Mucosa of descending colon (tissue), 3 donors: ENCODE measurements at regions not wholly inside any gene's neighbourhood (a gene's known extent, or its start where the extent isn't known, plus 50 kb on each side); places are given as distances from the start of the nearest gene placed in this dataset.

Experiments
- ATAC-seq: fragments of 200-7000 bp; cut with Tn5 transposase; one replicate; pipeline ENCODE4 v1.9.1; 2020; ENCODE audit warnings: mild to moderate bottlenecking, moderate library complexity
- DNase-seq, 3 donors: peaks; one replicate each; pipeline ENCODE4 v3.0.0-alpha.2; 2020
- H3K36me3 ChIP-seq: fragments of 200-600 bp; one replicate; pipeline ENCODE4 v1.8.0; 2021; ENCODE audit warnings: low read depth, mild to moderate bottlenecking
- H3K4me1 ChIP-seq: fragments of 200-600 bp; one replicate; pipeline ENCODE4 v1.8.0; 2021; ENCODE audit warnings: low read depth, mild to moderate bottlenecking
- H3K4me3 ChIP-seq: fragments of 200-600 bp; one replicate; pipeline ENCODE4 v1.8.0; 2021; ENCODE audit warnings: mild to moderate bottlenecking
- H3K9me3 ChIP-seq: fragments of 200-600 bp; one replicate; pipeline ENCODE4 v1.8.0; 2021; ENCODE audit warnings: mild to moderate bottlenecking
- intact Hi-C, 2 donors: fragments of 100-400 bp; cut with DNase I in 1 of 2; cut with micrococcal nuclease in 1 of 2; formaldehyde crosslinking; loops; one replicate each; pipeline versions ENCODE4 v1.11.0 to v1.11.1; 2022; cut with DNase I, micrococcal nuclease
- TF ChIP-seq, protein P1 (sequence below): fragments of 200-600 bp; IDR thresholded peaks from one replicate; pipeline ENCODE4 v1.8.0; 2022; ENCODE audit warnings: antibody characterized with exemption, mild to moderate bottlenecking
- donor health status: DM: no; HTN: no; CAD: no; lungs with moderate emphysema.
- donor health status: DM: no; HTN: no; CAD: no.
- donor health status: DM: no; HTN: yes; CAD: no.

DNA sequence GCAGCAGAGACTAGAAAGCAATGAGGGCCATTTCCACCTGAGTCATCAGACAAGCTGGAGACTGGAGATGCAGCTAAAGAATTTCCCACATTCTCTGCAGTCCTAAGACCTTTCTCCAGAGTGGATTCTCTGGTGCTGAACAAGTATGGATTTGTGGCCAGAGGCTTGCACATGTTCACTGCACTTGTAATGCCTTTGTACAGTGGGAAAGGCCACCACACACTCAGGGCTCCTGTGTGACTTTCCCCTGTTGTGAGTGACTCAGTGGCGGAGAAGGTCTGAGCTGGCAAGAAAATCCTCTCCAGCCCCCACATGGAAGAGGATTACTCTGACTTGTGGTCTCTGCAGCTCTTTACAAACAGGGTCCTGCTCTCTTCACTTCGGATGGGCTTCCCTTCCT, 192.3 kb downstream of the C6orf118 start:
- TF ChIP-seq, protein P1, sequence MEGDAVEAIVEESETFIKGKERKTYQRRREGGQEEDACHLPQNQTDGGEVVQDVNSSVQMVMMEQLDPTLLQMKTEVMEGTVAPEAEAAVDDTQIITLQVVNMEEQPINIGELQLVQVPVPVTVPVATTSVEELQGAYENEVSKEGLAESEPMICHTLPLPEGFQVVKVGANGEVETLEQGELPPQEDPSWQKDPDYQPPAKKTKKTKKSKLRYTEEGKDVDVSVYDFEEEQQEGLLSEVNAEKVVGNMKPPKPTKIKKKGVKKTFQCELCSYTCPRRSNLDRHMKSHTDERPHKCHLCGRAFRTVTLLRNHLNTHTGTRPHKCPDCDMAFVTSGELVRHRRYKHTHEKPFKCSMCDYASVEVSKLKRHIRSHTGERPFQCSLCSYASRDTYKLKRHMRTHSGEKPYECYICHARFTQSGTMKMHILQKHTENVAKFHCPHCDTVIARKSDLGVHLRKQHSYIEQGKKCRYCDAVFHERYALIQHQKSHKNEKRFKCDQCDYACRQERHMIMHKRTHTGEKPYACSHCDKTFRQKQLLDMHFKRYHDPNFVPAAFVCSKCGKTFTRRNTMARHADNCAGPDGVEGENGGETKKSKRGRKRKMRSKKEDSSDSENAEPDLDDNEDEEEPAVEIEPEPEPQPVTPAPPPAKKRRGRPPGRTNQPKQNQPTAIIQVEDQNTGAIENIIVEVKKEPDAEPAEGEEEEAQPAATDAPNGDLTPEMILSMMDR, result no peak
- ATAC-seq (no peak), DNase-seq (no peak)
- Histone ChIP-seq H3K9me3 (peaks cover 45% of the 10 kb centered on the region), H3K4me1 (no peaks in the 10 kb centered on the region), H3K4me3 (no peak overlapping the region), H3K36me3 (no peaks in the 10 kb centered on the region)
- intact Hi-C loops, result no loop called here

DNA sequence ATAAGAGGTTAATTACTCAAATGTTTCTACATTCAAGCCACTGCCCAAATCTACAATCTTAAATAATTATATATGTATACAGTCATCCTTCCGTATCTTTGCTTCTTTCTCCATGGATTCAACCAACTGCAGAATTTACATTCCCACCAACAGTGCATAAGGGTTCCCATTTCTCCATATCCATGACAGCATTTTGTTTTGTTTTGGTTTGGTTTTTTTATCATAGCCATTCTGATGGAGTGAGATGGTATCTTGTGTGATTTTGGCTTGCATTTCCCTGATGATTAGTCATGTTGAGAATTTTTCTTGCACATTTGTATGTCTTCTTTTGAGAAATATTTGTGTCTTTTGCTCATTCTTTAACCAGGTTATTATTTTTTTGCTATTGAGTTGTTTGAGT, 198.5 kb downstream of the C6orf118 start:
- Histone ChIP-seq H3K4me3 (no peak overlapping the region), H3K9me3 (peaks cover 38% of the 10 kb centered on the region), H3K4me1 (no peaks in the 10 kb centered on the region), H3K36me3 (no peaks in the 10 kb centered on the region)
- TF ChIP-seq, protein P1, result no peak
- DNase-seq (no peak), ATAC-seq (no peak)
- intact Hi-C loops, result no loop called here

DNA sequence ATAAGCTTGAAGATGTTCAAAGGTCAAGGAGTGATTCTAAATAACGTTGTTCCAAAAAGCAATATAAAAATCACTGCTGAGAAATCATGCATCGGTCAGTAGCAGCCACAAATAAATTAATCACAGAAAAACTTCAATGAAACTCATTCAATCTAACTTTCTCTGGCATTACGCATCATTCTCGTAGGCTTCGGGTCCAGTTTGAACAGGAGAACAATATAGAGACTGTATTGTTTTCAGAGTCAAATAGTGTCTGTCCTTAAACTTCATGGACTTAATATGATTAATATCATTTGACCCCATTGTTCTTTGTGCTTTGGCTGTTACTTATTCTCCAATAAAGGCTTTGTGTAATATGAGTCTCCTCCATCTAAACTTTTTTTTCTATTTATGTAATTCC, 200.4 kb downstream of the C6orf118 start:
- TF ChIP-seq, protein P1, result no peak
- Histone ChIP-seq H3K4me1 (no peaks in the 10 kb centered on the region), H3K36me3 (no peaks in the 10 kb centered on the region), H3K4me3 (no peak overlapping the region), H3K9me3 (peaks cover 26% of the 10 kb centered on the region)
- intact Hi-C loops, result no loop called here
- ATAC-seq (no peak), DNase-seq (no peak)

DNA sequence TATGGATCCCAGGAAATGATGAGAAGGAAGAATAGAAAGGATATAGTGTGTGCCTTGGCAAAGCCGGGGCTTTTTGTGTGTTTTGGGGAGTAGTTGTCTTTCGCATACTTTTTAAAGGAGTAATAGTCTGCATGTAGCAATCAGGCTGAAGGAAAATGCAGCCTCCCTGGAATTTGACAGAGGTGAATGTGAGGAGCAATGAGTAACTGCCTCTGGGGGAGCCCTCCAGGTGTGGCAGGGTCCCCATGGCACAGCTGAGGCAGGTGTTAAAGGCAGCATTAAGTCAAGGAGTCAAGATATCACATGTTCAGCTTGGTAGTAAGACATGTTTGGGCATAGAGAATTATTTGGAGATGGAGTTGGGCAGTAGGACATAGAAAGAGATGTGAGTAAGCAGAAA, 203.1 kb downstream of the C6orf118 start:
- TF ChIP-seq, protein P1, result no peak
- intact Hi-C loops, result no loop called here
- Histone ChIP-seq H3K4me1 (no peaks in the 10 kb centered on the region), H3K4me3 (no peak overlapping the region), H3K9me3 (peaks cover 32% of the 10 kb centered on the region), H3K36me3 (no peaks in the 10 kb centered on the region)
- no peak for DNase-seq
- no peak for ATAC-seq

DNA sequence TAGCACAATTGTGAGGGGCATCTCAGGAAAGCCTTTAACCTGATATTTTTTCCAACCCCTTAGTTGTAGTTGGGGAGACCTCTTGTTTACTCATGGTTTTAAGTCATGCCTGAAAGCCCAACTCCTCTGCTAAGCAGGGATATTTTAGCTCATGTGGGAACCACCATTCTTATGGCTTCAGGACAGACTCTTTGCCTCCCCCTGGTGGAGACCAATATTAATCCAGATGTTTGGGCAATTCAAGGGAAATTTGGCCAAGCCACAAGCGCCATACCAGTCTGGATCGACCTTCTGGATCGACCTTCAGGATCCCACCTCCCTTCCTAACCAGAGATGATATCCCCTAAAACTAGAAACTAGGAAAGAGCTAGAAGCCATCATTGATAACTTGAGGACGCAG, 211.2 kb downstream of the C6orf118 start:
- Histone ChIP-seq H3K9me3 (peaks cover 45% of the 10 kb centered on the region), H3K4me3 (no peak overlapping the region), H3K36me3 (no peaks in the 10 kb centered on the region), H3K4me1 (no peaks in the 10 kb centered on the region)
- intact Hi-C loops, result no loop called here
- DNase-seq (no peak), ATAC-seq (no peak)
- TF ChIP-seq, protein P1, result no peak

DNA sequence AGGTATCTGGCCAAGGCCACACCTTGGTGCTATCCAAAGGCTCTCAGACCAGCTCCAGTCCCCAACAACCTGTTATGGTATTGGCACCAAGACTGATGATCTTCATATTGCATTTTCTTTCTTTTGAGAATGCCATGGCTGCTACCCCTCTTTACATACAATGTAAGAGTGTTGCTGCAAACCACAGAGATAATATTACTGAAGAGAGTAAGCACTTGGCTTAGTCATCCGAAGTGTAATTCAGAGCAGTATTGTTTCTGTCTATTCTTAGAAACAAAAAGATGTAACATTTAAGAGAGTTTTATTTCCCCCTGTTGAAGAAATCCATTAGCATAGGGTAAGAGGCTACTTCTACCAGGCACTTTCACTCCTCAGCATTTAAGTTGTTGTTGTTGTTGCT, 212.5 kb downstream of the C6orf118 start:
- Histone ChIP-seq H3K4me3 (no peak overlapping the region), H3K36me3 (no peaks in the 10 kb centered on the region), H3K9me3 (peaks cover 42% of the 10 kb centered on the region), H3K4me1 (no peaks in the 10 kb centered on the region)
- ATAC-seq (no peak), DNase-seq (no peak)
- TF ChIP-seq, protein P1, result no peak
- intact Hi-C loops, result no loop called here
